PC-9 (cell line): ENCODE measurements at regions not wholly inside any gene's neighbourhood (a gene's known extent, or its start where the extent isn't known, plus 50 kb on each side); places are given as distances from the start of the nearest gene placed in this dataset.

Source experiments
- BruUV-seq: library from RNA; stranded (reverse); fragments of 400-500 nt; replicated peaks from 2 replicates; lab custom pipeline; 2021; lab: Mats Ljungman, UMichigan
- CTCF ChIA-PET: fragments of 300-600 bp; sonication (Branson Sonifier 250); formaldehyde crosslinking; loops from one replicate; lab custom pipeline; 2022; ENCODE audit warnings: antibody characterized with exemption; lab: Charles Lee
- POLR2A ChIA-PET: fragments of 300-600 bp; sonication (Branson Sonifier 250); formaldehyde crosslinking; loops from one replicate; lab custom pipeline; 2022; ENCODE audit warnings: antibody characterized with exemption; ENCODE audit not compliant: unreplicated experiment; lab: Charles Lee
- DNase-seq, 2 experiments: peaks; one replicate each; pipeline versions ENCODE4 v3.0.0 to v3.0.0-alpha.2; 2015 to 2022; ENCODE audit warnings: mixed read lengths in 1 of 2
- H2AFZ ChIP-seq: fragments of 200-600 bp; sonication (generic); 2 replicates; pipeline ENCODE4 v1.8.1; 2017; ENCODE audit warnings: antibody characterized with exemption
- H3F3A ChIP-seq: fragments of 200-600 bp; sonication (generic); 2 replicates; pipeline ENCODE4 v1.8.1; 2017; ENCODE audit warnings: antibody characterized with exemption, mild to moderate bottlenecking, low read depth; ENCODE audit not compliant: insufficient read depth
- H3K27ac ChIP-seq: fragments of 200-600 bp; sonication (generic); 2 replicates; pipeline ENCODE4 v1.6.1; 2016; ENCODE audit warnings: mixed run types
- H3K27me3 ChIP-seq: fragments of 200-600 bp; sonication (generic); 2 replicates; pipeline ENCODE4 v1.6.1; 2016; ENCODE audit warnings: low read depth, mixed run types; ENCODE audit not compliant: insufficient read depth
- H3K36me3 ChIP-seq: fragments of 200-600 bp; sonication (generic); 2 replicates; pipeline ENCODE4 v1.6.1; 2016; ENCODE audit warnings: low read depth, mixed run types
- H3K4me1 ChIP-seq: fragments of 200-600 bp; sonication (generic); replicated peaks from 2 replicates; pipeline ENCODE4 v1.6.1; 2016; ENCODE audit warnings: mixed run types; ENCODE audit not compliant: insufficient read depth
- H3K4me2 ChIP-seq: fragments of 200-600 bp; sonication (generic); 2 replicates; pipeline ENCODE4 v1.6.1; 2017; ENCODE audit warnings: mixed run types
- H3K4me3 ChIP-seq: fragments of 200-600 bp; sonication (generic); 2 replicates; pipeline ENCODE4 v1.6.1; 2016; ENCODE audit warnings: mixed run types
- H3K79me2 ChIP-seq: fragments of 200-600 bp; sonication (generic); 2 replicates; pipeline ENCODE4 v1.6.1; 2017; ENCODE audit warnings: low read depth, mixed run types
- H3K9me2 ChIP-seq: fragments of 200-600 bp; sonication (generic); 2 replicates; pipeline ENCODE4 v1.8.1; 2017; ENCODE audit warnings: mild to moderate bottlenecking; ENCODE audit not compliant: insufficient read depth
- H3K9me3 ChIP-seq: fragments of 200-600 bp; sonication (generic); 2 replicates; pipeline ENCODE4 v1.8.1; 2016; ENCODE audit warnings: low read depth; ENCODE audit not compliant: insufficient read depth
- H4K20me1 ChIP-seq: fragments of 200-600 bp; sonication (generic); 2 replicates; pipeline ENCODE4 v1.8.1; 2017; ENCODE audit not compliant: insufficient read depth
- EZH2 ChIP-seq: fragments of 200-600 bp; sonication (generic); IDR thresholded peaks from 2 replicates; pipeline ENCODE4 v1.8.0; 2017; ENCODE audit warnings: antibody characterized with exemption, low read depth
- intact Hi-C: fragments of 100-400 bp; cut with micrococcal nuclease; formaldehyde crosslinking; loops from one replicate; pipeline ENCODE4 v1.10.0; 2022; ENCODE audit not compliant: unreplicated experiment
- TF ChIP-seq, protein P1 (sequence below): fragments of 200-600 bp; sonication (generic); conservative IDR thresholded peaks from 2 replicates; pipeline ENCODE4 v1.6.1; 2017; ENCODE audit warnings: mixed run types, antibody characterized with exemption, mild to moderate bottlenecking, moderate library complexity

DNA sequence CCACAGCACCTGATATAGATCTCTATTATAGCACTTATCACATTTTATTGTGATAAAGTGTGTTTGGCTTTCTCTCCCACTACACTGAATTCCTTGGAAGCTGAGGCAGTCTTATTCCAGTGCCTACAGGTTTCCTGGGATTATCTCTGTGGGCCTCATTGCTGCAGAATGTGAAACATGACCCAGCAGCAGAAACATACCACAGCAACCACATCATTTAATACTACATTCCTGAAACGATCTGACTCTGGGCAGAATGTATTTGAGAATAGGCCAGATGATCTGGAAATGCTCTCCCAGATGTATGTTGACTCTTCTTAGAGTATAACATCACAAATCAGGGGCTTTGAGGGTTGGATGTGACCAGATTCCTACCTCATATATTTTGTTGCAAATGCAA lies 323.5 kb upstream of the TANK start:
- no peaks in the 10 kb centered on the region for H3K79me2 ChIP-seq
- H3K27ac ChIP-seq: no peak overlapping the region
- POLR2A ChIA-PET: interaction anchor here (0.7 kb wide), 1 partner anchor 1137 kb away, joined by 3 read pairs; no protein-coding TSS in a partner anchor
- no peak for TF ChIP-seq EZH2
- TF ChIP-seq, protein P1, sequence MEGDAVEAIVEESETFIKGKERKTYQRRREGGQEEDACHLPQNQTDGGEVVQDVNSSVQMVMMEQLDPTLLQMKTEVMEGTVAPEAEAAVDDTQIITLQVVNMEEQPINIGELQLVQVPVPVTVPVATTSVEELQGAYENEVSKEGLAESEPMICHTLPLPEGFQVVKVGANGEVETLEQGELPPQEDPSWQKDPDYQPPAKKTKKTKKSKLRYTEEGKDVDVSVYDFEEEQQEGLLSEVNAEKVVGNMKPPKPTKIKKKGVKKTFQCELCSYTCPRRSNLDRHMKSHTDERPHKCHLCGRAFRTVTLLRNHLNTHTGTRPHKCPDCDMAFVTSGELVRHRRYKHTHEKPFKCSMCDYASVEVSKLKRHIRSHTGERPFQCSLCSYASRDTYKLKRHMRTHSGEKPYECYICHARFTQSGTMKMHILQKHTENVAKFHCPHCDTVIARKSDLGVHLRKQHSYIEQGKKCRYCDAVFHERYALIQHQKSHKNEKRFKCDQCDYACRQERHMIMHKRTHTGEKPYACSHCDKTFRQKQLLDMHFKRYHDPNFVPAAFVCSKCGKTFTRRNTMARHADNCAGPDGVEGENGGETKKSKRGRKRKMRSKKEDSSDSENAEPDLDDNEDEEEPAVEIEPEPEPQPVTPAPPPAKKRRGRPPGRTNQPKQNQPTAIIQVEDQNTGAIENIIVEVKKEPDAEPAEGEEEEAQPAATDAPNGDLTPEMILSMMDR: no peak
- no TSS peak for BruUV-seq
- no peaks in the 10 kb centered on the region for H4K20me1 ChIP-seq
- CTCF ChIA-PET: no interaction called here
- H3K4me1 ChIP-seq: no peaks in the 10 kb centered on the region
- intact Hi-C loops: no loop called here
- no peak overlapping the region for H3K4me2 ChIP-seq
- no peaks in the 10 kb centered on the region for H3K27me3 ChIP-seq
- H3K36me3 ChIP-seq: no peaks in the 10 kb centered on the region
- H3F3A ChIP-seq: no peaks in the 10 kb centered on the region
- H2AFZ ChIP-seq: no peak overlapping the region
- H3K9me3 ChIP-seq: no peaks in the 10 kb centered on the region
- no peak overlapping the region for H3K4me3 ChIP-seq
- peak; percentile 27 to 52 for DNase-seq
- no peaks in the 10 kb centered on the region for H3K9me2 ChIP-seq

DNA sequence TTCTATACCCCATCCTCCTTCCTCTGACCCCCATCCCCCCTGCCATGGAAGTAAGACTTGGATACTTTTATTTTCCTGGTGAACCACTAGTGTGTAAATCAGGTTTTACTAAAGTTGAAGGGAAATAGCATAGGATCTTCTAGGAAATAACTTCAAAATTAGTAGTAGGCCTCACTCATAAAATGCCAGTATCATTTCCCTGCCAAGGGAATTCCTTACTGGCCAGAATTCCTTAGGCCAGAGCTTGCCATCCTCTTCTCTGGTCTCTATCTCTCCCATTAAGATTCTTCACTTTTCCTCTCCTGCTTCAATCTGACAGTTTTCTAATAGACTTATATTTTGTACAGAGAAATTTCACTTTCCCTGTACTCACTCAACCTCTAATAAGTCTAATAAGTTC lies 322.8 kb upstream of the TANK start:
- no peaks in the 10 kb centered on the region for H4K20me1 ChIP-seq
- no TSS peak for BruUV-seq
- H3K27me3 ChIP-seq: no peaks in the 10 kb centered on the region
- H3K4me3 ChIP-seq: no peak overlapping the region
- TF ChIP-seq EZH2: no peak
- TF ChIP-seq, protein P1: no peak
- H3K9me3 ChIP-seq: no peaks in the 10 kb centered on the region
- no peak for DNase-seq
- H3F3A ChIP-seq: no peaks in the 10 kb centered on the region
- H3K36me3 ChIP-seq: no peaks in the 10 kb centered on the region
- H3K79me2 ChIP-seq: no peaks in the 10 kb centered on the region
- CTCF ChIA-PET: no interaction called here
- no peak overlapping the region for H2AFZ ChIP-seq
- no peaks in the 10 kb centered on the region for H3K4me1 ChIP-seq
- POLR2A ChIA-PET: interaction anchor here (0.6 kb wide), 1 partner anchor 30 kb away, joined by 4 read pairs; no protein-coding TSS in a partner anchor
- intact Hi-C loops: no loop called here
- H3K4me2 ChIP-seq: no peak overlapping the region
- no peaks in the 10 kb centered on the region for H3K9me2 ChIP-seq
- H3K27ac ChIP-seq: no peak overlapping the region

DNA sequence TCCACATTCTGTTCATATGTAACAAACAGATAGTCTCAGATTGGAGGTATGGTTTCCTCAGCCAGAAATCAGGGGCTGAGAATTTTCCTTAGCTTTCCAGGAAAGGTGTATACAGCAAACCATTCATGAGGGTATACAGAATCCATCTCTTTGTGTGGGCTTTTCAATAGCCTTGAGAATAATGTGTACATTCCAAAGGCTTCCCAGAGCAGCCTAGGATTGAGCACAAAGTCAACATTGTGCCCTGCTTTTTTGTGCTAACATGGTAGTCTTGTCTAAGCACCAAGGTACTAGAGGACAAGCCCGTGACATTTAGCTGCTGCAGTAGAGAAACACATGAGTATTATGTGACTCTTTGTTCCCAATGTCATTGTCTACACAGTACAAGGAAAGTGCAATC lies 322.1 kb upstream of the TANK start:
- no peak for TF ChIP-seq EZH2
- TF ChIP-seq, protein P1: no peak
- Histone ChIP-seq H3K9me3 (no peaks in the 10 kb centered on the region), H3F3A (no peaks in the 10 kb centered on the region), H3K36me3 (no peaks in the 10 kb centered on the region), H3K27me3 (no peaks in the 10 kb centered on the region), H3K79me2 (no peaks in the 10 kb centered on the region), H2AFZ (no peak overlapping the region), H3K4me3 (no peak overlapping the region), H3K27ac (no peak overlapping the region), H3K4me2 (no peak overlapping the region), H3K4me1 (no peaks in the 10 kb centered on the region), H4K20me1 (no peaks in the 10 kb centered on the region), H3K9me2 (no peaks in the 10 kb centered on the region)
- POLR2A ChIA-PET: interaction anchor here (0.6 kb wide), 1 partner anchor 29 kb away, joined by 4 read pairs; no protein-coding TSS in a partner anchor
- intact Hi-C loops: no loop called here
- BruUV-seq: no TSS peak
- DNase-seq: no peak
- CTCF ChIA-PET: interaction anchor here (0.6 kb wide), 1 partner anchor 514 kb away, joined by 3 read pairs; no protein-coding TSS in a partner anchor
